ENCODE measurements at regions not wholly inside any gene's neighbourhood (a gene's known extent, or its start where the extent isn't known, plus 50 kb on each side); places are given as distances from the start of the nearest gene placed in this dataset.

DNA sequence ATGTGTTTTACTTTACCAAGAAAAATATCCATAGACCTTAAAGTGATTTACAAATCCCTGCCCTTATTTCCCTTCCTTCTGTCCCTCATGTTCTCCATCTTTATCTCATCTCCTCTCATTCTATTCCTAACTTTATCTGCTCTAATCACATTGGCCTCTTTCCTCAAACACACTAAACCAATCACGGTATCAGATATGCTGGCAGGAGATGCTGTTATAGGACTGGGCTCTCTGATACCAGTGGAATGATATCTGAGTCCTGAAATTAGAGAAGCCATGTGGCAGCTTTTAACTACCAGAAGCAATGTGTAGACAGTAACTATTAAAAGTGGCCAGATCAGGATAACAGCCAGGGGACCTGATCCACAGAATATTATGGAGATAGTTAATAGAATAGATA, 49.9 kb upstream of the GIMD1 start:
- TF ChIP-seq POLR2A (IDR thresholded peaks at IDR 0.05; ENCODE audit: low read depth, low read length) (no peak), EZH2 (IDR thresholded peaks at IDR 0.05; ENCODE audit: borderline replicate concordance, low read depth, low read length, severe bottlenecking) (no peak), MYC (IDR thresholded peaks at IDR 0.05; ENCODE audit: low read depth, low read length) (no peak), FOS (IDR thresholded peaks at IDR 0.05; ENCODE audit: borderline replicate concordance, insufficient read depth, low read length) (no peak), POLR2AphosphoS5 (IDR thresholded peaks at IDR 0.05; ENCODE audit: insufficient read depth, low read depth, low read length) (no peak), CTCF (IDR thresholded peaks at IDR 0.05; ENCODE audit: extremely low read depth in 1 of 2, insufficient read depth in 1 of 2, low read depth in 1 of 2, low read length in 2 of 2) (no peak), GATA2 (IDR thresholded peaks at IDR 0.05; ENCODE audit: insufficient read depth, insufficient read length, low read depth, low read length) (no peak), JUN (IDR thresholded peaks at IDR 0.05; ENCODE audit: borderline replicate concordance, insufficient read depth, insufficient read length, low read depth) (no peak)
- TF ChIP-seq, protein P1, sequence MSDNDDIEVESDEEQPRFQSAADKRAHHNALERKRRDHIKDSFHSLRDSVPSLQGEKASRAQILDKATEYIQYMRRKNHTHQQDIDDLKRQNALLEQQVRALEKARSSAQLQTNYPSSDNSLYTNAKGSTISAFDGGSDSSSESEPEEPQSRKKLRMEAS (IDR thresholded peaks at IDR 0.05; ENCODE audit: insufficient read depth, insufficient read length) = no peak
- Histone ChIP-seq H3K4me3 (replicated peaks in 1 of 3; ENCODE audit: insufficient read depth in 1 of 3, low read depth in 1 of 3, low read length in 3 of 3) (no peak overlapping the region), H3K4me1 (ENCODE audit: control insufficient read depth, extremely low read depth, insufficient read depth, low read length) (no peaks in the 10 kb centered on the region), H4K20me1 (replicated peaks; ENCODE audit: control insufficient read depth, extremely low read depth, insufficient read depth, low read length) (no peaks in the 10 kb centered on the region), H3K27me3 (ENCODE audit: control insufficient read depth in 2 of 2, insufficient read depth in 2 of 2, low read length in 2 of 2) (no peaks in the 10 kb centered on the region), H3K27ac (ENCODE audit: insufficient read depth, low read depth, low read length) (no peak overlapping the region), H2AFZ (ENCODE audit: low read depth, low read length) (no peak overlapping the region), H3K9ac (replicated peaks; ENCODE audit: extremely low read depth, insufficient read depth, low read length) (no peak overlapping the region), H3K79me2 (ENCODE audit: control insufficient read depth, insufficient read depth, low read length) (no peaks in the 10 kb centered on the region), H3K4me2 (ENCODE audit: insufficient read depth, low read length) (no peak overlapping the region), H3K36me3 (ENCODE audit: control insufficient read depth in 2 of 2, extremely low read depth in 1 of 2, insufficient read depth in 2 of 2, low read length in 2 of 2) (no peaks in the 10 kb centered on the region), H3K9me1 (replicated peaks; ENCODE audit: control insufficient read depth, extremely low read depth, insufficient read depth, low read length) (no peaks in the 10 kb centered on the region), H3K9me3 (replicated peaks; ENCODE audit: control insufficient read depth, insufficient read depth, low read length) (no peaks in the 10 kb centered on the region)
- CTCF ChIA-PET = no interaction called here
- no peak for FAIRE-seq
- no TSS peak for BruUV-seq (replicated peaks)
- intact Hi-C loops (cut with micrococcal nuclease) = no loop called here
- DNase-seq (ENCODE audit: low read depth, low spot score) = no peak
- POLR2A ChIA-PET = no interaction called here
- dilution Hi-C loops (cut with MboI; ENCODE audit: extremely low pct_ligation_motif_present, low sequenced_read_pairs) = no loop called here

Data from endothelial cell of umbilical vein (primary cell).